Neural cell (in vitro differentiated cells): ENCODE measurements at regions not wholly inside any gene's neighbourhood (a gene's known extent, or its start where the extent isn't known, plus 50 kb on each side); places are given as distances from the start of the nearest gene placed in this dataset.

Experiments used
- H2AFZ ChIP-seq: fragments of 200-600, 300-800 bp; sonication (generic), shearing (Covaris generic); 2 replicates; pipeline ENCODE4 v1.6.0; 2014; ENCODE audit warnings: low read depth, mild to moderate bottlenecking, antibody characterized with exemption, low read length, moderate library complexity
- H3F3A ChIP-seq: fragments of 200-600 bp; shearing (Covaris generic); 2 replicates; pipeline ENCODE4 v1.6.1; 2016; ENCODE audit warnings: mild to moderate bottlenecking, moderate library complexity, mixed read lengths, antibody characterized with exemption, low read length; ENCODE audit not compliant: insufficient read depth, poor library complexity, severe bottlenecking
- H3K27ac ChIP-seq: fragments of 200-600, 300-800 bp; sonication (generic), shearing (Covaris generic); 2 replicates; pipeline ENCODE4 v1.5.1; 2014; ENCODE audit warnings: mild to moderate bottlenecking, low read length, moderate library complexity
- H3K27me3 ChIP-seq: fragments of 300-800, 200-600 bp; sonication (generic), shearing (Covaris generic); 2 replicates; pipeline ENCODE4 v1.6.0; 2014; ENCODE audit warnings: mild to moderate bottlenecking, low read depth, low read length, moderate library complexity; ENCODE audit not compliant: insufficient read depth
- H3K36me3 ChIP-seq: fragments of 300-800, 200-600 bp; sonication (generic), shearing (Covaris generic); 2 replicates; pipeline ENCODE4 v1.5.1; 2014; ENCODE audit warnings: mild to moderate bottlenecking, antibody characterized with exemption, low read length, moderate library complexity; ENCODE audit not compliant: insufficient read depth
- H3K4me2 ChIP-seq: fragments of 300-800, 200-600 bp; sonication (generic), shearing (Covaris generic); 2 replicates; pipeline ENCODE4 v1.6.0; 2014; ENCODE audit warnings: mild to moderate bottlenecking, low read length
- H3K4me3 ChIP-seq: fragments of 300-800, 200-600 bp; sonication (generic), shearing (Covaris generic); 2 replicates; pipeline ENCODE4 v1.5.1; 2014; ENCODE audit warnings: mild to moderate bottlenecking, low read length, moderate library complexity
- H3K79me2 ChIP-seq: fragments of 200-600 bp; shearing (Covaris generic); replicated peaks from 2 replicates; pipeline ENCODE4 v1.6.0; 2014; ENCODE audit warnings: mild to moderate bottlenecking, low read length, moderate library complexity; ENCODE audit not compliant: insufficient read depth
- H3K9ac ChIP-seq: fragments of 300-800, 200-600 bp; sonication (generic), shearing (Covaris generic); 2 replicates; pipeline ENCODE4 v1.6.1; 2016; ENCODE audit warnings: mild to moderate bottlenecking, low read length, mixed read lengths
- H3K9me2 ChIP-seq: fragments of 200-600 bp; shearing (Covaris generic); 2 replicates; pipeline ENCODE4 v1.6.1; 2016; ENCODE audit warnings: mild to moderate bottlenecking, low read length, mixed read lengths; ENCODE audit not compliant: insufficient read depth
- H3K9me3 ChIP-seq: fragments of 200-600, 300-800 bp; sonication (generic), shearing (Covaris generic); 2 replicates; pipeline ENCODE4 v1.6.1; 2016; ENCODE audit warnings: mild to moderate bottlenecking, mixed run types, low read length, moderate library complexity, mixed read lengths
- H4K20me1 ChIP-seq: fragments of 200-600 bp; shearing (Covaris generic); 2 replicates; pipeline ENCODE4 v1.6.1; 2016; ENCODE audit warnings: mild to moderate bottlenecking, mixed run types; ENCODE audit not compliant: insufficient read depth
- CTCF ChIP-seq: fragments of 450-650 bp; IDR thresholded peaks from 2 replicates; pipeline ENCODE4 v1.5.1; 2014; ENCODE audit warnings: antibody characterized with exemption, mild to moderate bottlenecking, moderate library complexity; ENCODE audit not compliant: poor library complexity, severe bottlenecking
- EZH2 ChIP-seq: fragments of 200-600, 300-800 bp; shearing (Covaris generic), sonication (generic); IDR thresholded peaks from 2 replicates; pipeline ENCODE4 v1.6.1; 2014; ENCODE audit warnings: antibody characterized with exemption, low read length, borderline replicate concordance, mild to moderate bottlenecking; ENCODE audit not compliant: insufficient read depth, poor library complexity, severe bottlenecking
- MXI1 ChIP-seq: fragments of 450-650 bp; conservative IDR thresholded peaks from 2 replicates; pipeline ENCODE4 v1.6.1; 2014; ENCODE audit warnings: antibody characterized with exemption, mild to moderate bottlenecking; ENCODE audit not compliant: poor library complexity, severe bottlenecking
- POLR2AphosphoS5 ChIP-seq: IDR thresholded peaks from 2 replicates; pipeline ENCODE4 v1.6.1; 2012
- RAD21 ChIP-seq: fragments of 450-650 bp; conservative IDR thresholded peaks from 2 replicates; pipeline ENCODE4 v1.6.1; 2014; ENCODE audit warnings: antibody characterized with exemption, mild to moderate bottlenecking, moderate library complexity
- REST ChIP-seq: IDR thresholded peaks from 2 replicates; pipeline ENCODE4 v1.6.1; 2012; ENCODE audit warnings: borderline replicate concordance
- SMC3 ChIP-seq: fragments of 450-650 bp; conservative IDR thresholded peaks from 2 replicates; pipeline ENCODE4 v1.6.1; 2014; ENCODE audit warnings: antibody characterized with exemption, mild to moderate bottlenecking, moderate library complexity; ENCODE audit not compliant: poor library complexity
- TAF1 ChIP-seq: IDR thresholded peaks from 2 replicates; pipeline ENCODE4 v1.6.1; 2012; ENCODE audit warnings: low read depth

- TF ChIP-seq REST (no peak), POLR2AphosphoS5 (no peak), SMC3 (no peak)
- H2AFZ ChIP-seq, result no peak overlapping the region
- no peak overlapping the region for H3K4me3 ChIP-seq
Observed at GRCh38 chr4:177119691-177120090, 190.0 kb upstream of the NEIL3 start.

GRCh38 chr4:177123811-177124210 lies 185.9 kb upstream of the NEIL3 start:
- H3K9me2 ChIP-seq, result no peaks in the 10 kb centered on the region
- H2AFZ ChIP-seq, result no peak overlapping the region

More at GRCh38 chr4:177119691-177120090, 190.0 kb upstream of the NEIL3 start:
- no peak overlapping the region for H3K27ac ChIP-seq
- H3K9ac ChIP-seq, result no peak overlapping the region
- H3K9me2 ChIP-seq, result no peaks in the 10 kb centered on the region
- no peaks in the 10 kb centered on the region for H3F3A ChIP-seq
- no peaks in the 10 kb centered on the region for H3K27me3 ChIP-seq
- no peaks in the 10 kb centered on the region for H3K79me2 ChIP-seq
- H3K9me3 ChIP-seq, result no peaks in the 10 kb centered on the region
- no peaks in the 10 kb centered on the region for H3K36me3 ChIP-seq
- H3K4me2 ChIP-seq, result no peak overlapping the region
- no peaks in the 10 kb centered on the region for H4K20me1 ChIP-seq

More at GRCh38 chr4:177123811-177124210, 185.9 kb upstream of the NEIL3 start:
- no peak for TF ChIP-seq SMC3
- no peak for TF ChIP-seq CTCF
- no peak for TF ChIP-seq MXI1
- no peak for TF ChIP-seq EZH2
- no peak for TF ChIP-seq RAD21
- TF ChIP-seq TAF1, result no peak
- no peak for TF ChIP-seq REST
- Histone ChIP-seq H3K9me3 (no peaks in the 10 kb centered on the region), H3K4me2 (no peak overlapping the region), H3K27me3 (no peaks in the 10 kb centered on the region), H3K79me2 (no peaks in the 10 kb centered on the region), H4K20me1 (no peaks in the 10 kb centered on the region), H3K36me3 (no peaks in the 10 kb centered on the region), H3K27ac (no peak overlapping the region), H3K4me3 (no peak overlapping the region), H3F3A (no peaks in the 10 kb centered on the region), H3K9ac (no peak overlapping the region)
